Activated T-cell treated with anti-CD3 and anti-CD28 coated beads, Interleukin-2, amount 50 U/mL, for 72 hours (primary cell): ENCODE measurements at regions not wholly inside any gene's neighbourhood (a gene's known extent, or its start where the extent isn't known, plus 50 kb on each side); places are given as distances from the start of the nearest gene placed in this dataset.

Experiments
- ATAC-seq, 2 donors: fragments of 150-1000 bp; cut with Tn5 transposase; replicated peaks in 1 of 2; 2 replicates each; pipeline ENCODE4 v1.10.0; 2021; ENCODE audit warnings: moderate library complexity in 2 of 2, mild to moderate bottlenecking in 1 of 2
- DNase-seq, 2 donors: peaks; one replicate each; pipeline ENCODE4 v3.0.0; 2021 to 2022; ENCODE audit warnings: mixed read lengths in 1 of 2
- H3K27ac Mint-ChIP-seq: one replicate; pipeline ENCODE4 v1.8.0; 2022; ENCODE audit warnings: mild to moderate bottlenecking, moderate library complexity, mixed read lengths
- H3K27me3 Mint-ChIP-seq: one replicate; pipeline ENCODE4 v1.8.0; 2022; ENCODE audit warnings: low read depth, mixed read lengths
- H3K36me3 Mint-ChIP-seq, 2 donors: one replicate each; pipeline ENCODE4 v1.8.0; 2022; ENCODE audit warnings: mixed read lengths in 2 of 2, mild to moderate bottlenecking in 1 of 2; ENCODE audit not compliant: insufficient read depth in 2 of 2
- H3K4me1 Mint-ChIP-seq: one replicate; pipeline ENCODE4 v1.8.0; 2022; ENCODE audit warnings: low read depth, mixed read lengths
- H3K4me3 Mint-ChIP-seq, 2 donors: one replicate each; pipeline ENCODE4 v1.8.0; 2022; ENCODE audit warnings: mild to moderate bottlenecking in 2 of 2, mixed read lengths in 2 of 2, moderate library complexity in 2 of 2
- H3K9me3 Mint-ChIP-seq, 2 donors: one replicate each; pipeline ENCODE4 v1.8.0; 2022; ENCODE audit warnings: mixed read lengths in 2 of 2

- Mint-ChIP-seq H3K4me1 (no peaks in the 10 kb centered on the region), H3K9me3 (peaks cover 0 to 1% of the 10 kb centered on the region in 2 donors), H3K4me3 (no peak overlapping the region), H3K27ac (no peak overlapping the region), H3K36me3 (no peaks in the 10 kb centered on the region), H3K27me3 (peaks cover 6% of the 10 kb centered on the region)
- DNase-seq (no peak), ATAC-seq (no peak)
Observed at GRCh38 chr12:102781117-102781516, 135.9 kb downstream of the PAH start.

GRCh38 chr12:102776041-102776440, 141.0 kb downstream of the PAH start:
- no peak for DNase-seq
- Mint-ChIP-seq H3K36me3 (no peaks in the 10 kb centered on the region), H3K27me3 (no peaks in the 10 kb centered on the region), H3K9me3 (no peaks in the 10 kb centered on the region), H3K27ac (no peak overlapping the region), H3K4me3 (no peak overlapping the region), H3K4me1 (no peaks in the 10 kb centered on the region)
- no peak for ATAC-seq

- H3K27ac Mint-ChIP-seq = no peak overlapping the region
- H3K27me3 Mint-ChIP-seq = no peaks in the 10 kb centered on the region
- no peak overlapping the region for H3K4me3 Mint-ChIP-seq
- H3K36me3 Mint-ChIP-seq = no peaks in the 10 kb centered on the region
- no peaks in the 10 kb centered on the region for H3K4me1 Mint-ChIP-seq
- no peaks in the 10 kb centered on the region for H3K9me3 Mint-ChIP-seq
- DNase-seq = peak; percentile 28 to 35
- ATAC-seq = peak; percentile 41 to 42
Observed at GRCh38 chr12:102769323-102769916, 147.6 kb downstream of the PAH start.

GRCh38 chr12:102766961-102767360, 150.1 kb downstream of the PAH start:
- DNase-seq (no peak), ATAC-seq (no peak)
- no peaks in the 10 kb centered on the region for H3K27me3 Mint-ChIP-seq
- H3K36me3 Mint-ChIP-seq = no peaks in the 10 kb centered on the region
- no peaks in the 10 kb centered on the region for H3K4me1 Mint-ChIP-seq
- H3K4me3 Mint-ChIP-seq = no peak overlapping the region
- H3K9me3 Mint-ChIP-seq = no peaks in the 10 kb centered on the region
- H3K27ac Mint-ChIP-seq = no peak overlapping the region

GRCh38 chr12:102765736-102766135, 151.3 kb downstream of the PAH start:
- Mint-ChIP-seq H3K36me3 (no peaks in the 10 kb centered on the region), H3K4me1 (no peaks in the 10 kb centered on the region), H3K27ac (no peak overlapping the region), H3K9me3 (no peaks in the 10 kb centered on the region), H3K4me3 (no peak overlapping the region), H3K27me3 (no peaks in the 10 kb centered on the region)
- no peak for ATAC-seq
- DNase-seq = no peak

GRCh38 chr12:102763471-102763870, 153.6 kb downstream of the PAH start:
- Mint-ChIP-seq H3K9me3 (no peaks in the 10 kb centered on the region), H3K27me3 (no peaks in the 10 kb centered on the region), H3K4me1 (no peaks in the 10 kb centered on the region), H3K36me3 (no peaks in the 10 kb centered on the region), H3K27ac (no peak overlapping the region), H3K4me3 (no peak overlapping the region)
- DNase-seq (no peak), ATAC-seq (no peak)

- Mint-ChIP-seq H3K4me3 (no peak overlapping the region), H3K9me3 (no peaks in the 10 kb centered on the region), H3K27me3 (no peaks in the 10 kb centered on the region), H3K36me3 (no peaks in the 10 kb centered on the region), H3K27ac (no peak overlapping the region), H3K4me1 (no peaks in the 10 kb centered on the region)
- DNase-seq = no peak
- no peak for ATAC-seq
Observed at GRCh38 chr12:102763061-102763460, 154.0 kb downstream of the PAH start.

GRCh38 chr12:102760322-102760721, 156.7 kb downstream of the PAH start:
- H3K36me3 Mint-ChIP-seq = no peaks in the 10 kb centered on the region
- no peaks in the 10 kb centered on the region for H3K27me3 Mint-ChIP-seq
- H3K9me3 Mint-ChIP-seq = no peaks in the 10 kb centered on the region
- H3K4me1 Mint-ChIP-seq = no peaks in the 10 kb centered on the region
- DNase-seq (no peak), ATAC-seq (no peak)
- no peak overlapping the region for H3K27ac Mint-ChIP-seq
- H3K4me3 Mint-ChIP-seq = no peak overlapping the region

- H3K27me3 Mint-ChIP-seq = no peaks in the 10 kb centered on the region
Observed at GRCh38 chr12:102759466-102759865, 157.6 kb downstream of the PAH start.

GRCh38 chr12:102757882-102758226, 159.2 kb downstream of the PAH start:
- Mint-ChIP-seq H3K4me1 (no peaks in the 10 kb centered on the region), H3K27ac (no peak overlapping the region), H3K4me3 (no peak overlapping the region), H3K36me3 (no peaks in the 10 kb centered on the region), H3K9me3 (no peaks in the 10 kb centered on the region), H3K27me3 (no peaks in the 10 kb centered on the region)
- ATAC-seq (no peak), DNase-seq (no peak)

More at GRCh38 chr12:102759466-102759865, 157.6 kb downstream of the PAH start:
- Mint-ChIP-seq H3K36me3 (no peaks in the 10 kb centered on the region), H3K9me3 (no peaks in the 10 kb centered on the region), H3K27ac (no peak overlapping the region), H3K4me1 (no peaks in the 10 kb centered on the region), H3K4me3 (no peak overlapping the region)
- ATAC-seq (no peak), DNase-seq (no peak)

GRCh38 chr12:102757154-102757881, 159.7 kb downstream of the PAH start:
- H3K27me3 Mint-ChIP-seq = no peaks in the 10 kb centered on the region
- no peaks in the 10 kb centered on the region for H3K4me1 Mint-ChIP-seq
- H3K9me3 Mint-ChIP-seq = no peaks in the 10 kb centered on the region
- ATAC-seq (no peak), DNase-seq (no peak)
- no peak overlapping the region for H3K27ac Mint-ChIP-seq
- H3K4me3 Mint-ChIP-seq = no peak overlapping the region
- H3K36me3 Mint-ChIP-seq = no peaks in the 10 kb centered on the region

- no peaks in the 10 kb centered on the region for H3K9me3 Mint-ChIP-seq
Observed at GRCh38 chr12:102756530-102756929, 160.5 kb downstream of the PAH start.

GRCh38 chr12:102755266-102755665, 161.8 kb downstream of the PAH start:
- Mint-ChIP-seq H3K9me3 (no peaks in the 10 kb centered on the region), H3K4me3 (no peak overlapping the region), H3K27ac (no peak overlapping the region), H3K4me1 (no peaks in the 10 kb centered on the region), H3K27me3 (no peaks in the 10 kb centered on the region), H3K36me3 (no peaks in the 10 kb centered on the region)
- ATAC-seq (no peak), DNase-seq (no peak)

More at GRCh38 chr12:102756530-102756929, 160.5 kb downstream of the PAH start:
- no peaks in the 10 kb centered on the region for H3K36me3 Mint-ChIP-seq
- no peak overlapping the region for H3K4me3 Mint-ChIP-seq
- ATAC-seq (no peak), DNase-seq (no peak)
- H3K27me3 Mint-ChIP-seq = no peaks in the 10 kb centered on the region
- no peaks in the 10 kb centered on the region for H3K4me1 Mint-ChIP-seq
- H3K27ac Mint-ChIP-seq = no peak overlapping the region

- Mint-ChIP-seq H3K27me3 (no peaks in the 10 kb centered on the region), H3K9me3 (no peaks in the 10 kb centered on the region), H3K27ac (no peak overlapping the region), H3K4me3 (no peak overlapping the region), H3K4me1 (no peaks in the 10 kb centered on the region), H3K36me3 (no peaks in the 10 kb centered on the region)
- DNase-seq (no peak), ATAC-seq (no peak)
Observed at GRCh38 chr12:102753802-102754201, 163.2 kb downstream of the PAH start.
